T-helper 9 cell (primary cell): ENCODE measurements at regions not wholly inside any gene's neighbourhood (a gene's known extent, or its start where the extent isn't known, plus 50 kb on each side); places are given as distances from the start of the nearest gene placed in this dataset.

ENCODE experiments used
- DNase-seq: peaks from one replicate; pipeline ENCODE4 v3.0.0-alpha.2; 2020

GRCh38 chr2:145593991-145594614 lies 1074.2 kb upstream of the ZEB2 start:
- DNase-seq: no peak

- no peak for DNase-seq
Measured at GRCh38 chr2:145593280-145593679, 1073.4 kb upstream of the ZEB2 start.

GRCh38 chr2:145592361-145592760 lies 1072.4 kb upstream of the ZEB2 start:
- no peak for DNase-seq

- DNase-seq: no peak
Measured at GRCh38 chr2:145591109-145591809, 1071.3 kb upstream of the ZEB2 start.

- no peak for DNase-seq
Measured at GRCh38 chr2:145587922-145588321, 1068.0 kb upstream of the ZEB2 start.

- no peak for DNase-seq
Measured at GRCh38 chr2:145584353-145584752, 1064.4 kb upstream of the ZEB2 start.

- DNase-seq: no peak
Measured at GRCh38 chr2:145573608-145574007, 1053.7 kb upstream of the ZEB2 start.

GRCh38 chr2:145572238-145572637 lies 1052.3 kb upstream of the ZEB2 start:
- no peak for DNase-seq

GRCh38 chr2:145569108-145569507 lies 1049.2 kb upstream of the ZEB2 start:
- DNase-seq: no peak

GRCh38 chr2:145563741-145564615 lies 1044.1 kb upstream of the ZEB2 start:
- no peak for DNase-seq

GRCh38 chr2:145561152-145561551 lies 1041.2 kb upstream of the ZEB2 start:
- no peak for DNase-seq

- no peak for DNase-seq
Measured at GRCh38 chr2:145558617-145559350, 1038.9 kb upstream of the ZEB2 start.

GRCh38 chr2:145555360-145555759 lies 1035.4 kb upstream of the ZEB2 start:
- DNase-seq: no peak

GRCh38 chr2:145551686-145552085 lies 1031.8 kb upstream of the ZEB2 start:
- no peak for DNase-seq

- DNase-seq: no peak
Measured at GRCh38 chr2:145548479-145548878, 1028.6 kb upstream of the ZEB2 start.

- no peak for DNase-seq
Measured at GRCh38 chr2:145547620-145548019, 1027.7 kb upstream of the ZEB2 start.

GRCh38 chr2:145546091-145546490 lies 1026.2 kb upstream of the ZEB2 start:
- DNase-seq: no peak

- DNase-seq: no peak
Measured at GRCh38 chr2:145543856-145544255, 1023.9 kb upstream of the ZEB2 start.

- DNase-seq: no peak
Measured at GRCh38 chr2:145543155-145543554, 1023.2 kb upstream of the ZEB2 start.

- DNase-seq: no peak
Measured at GRCh38 chr2:145541028-145541427, 1021.1 kb upstream of the ZEB2 start.

GRCh38 chr2:145538661-145539350 lies 1018.9 kb upstream of the ZEB2 start:
- no peak for DNase-seq

GRCh38 chr2:145530653-145531052 lies 1010.7 kb upstream of the ZEB2 start:
- no peak for DNase-seq
